Mucosa of rectum (tissue), 2 donors: ENCODE measurements at regions not wholly inside any gene's neighbourhood (a gene's known extent, or its start where the extent isn't known, plus 50 kb on each side); places are given as distances from the start of the nearest gene placed in this dataset.
"Not testable (repeated sequence)": the region's sequence is repeated elsewhere in the genome, so short reads cannot be mapped to it uniquely, and the experiment has no call there.

Source experiments
- H3K27ac ChIP-seq, 2 donors: one replicate each; pipeline ENCODE4 v1.7.0; 2013; ENCODE audit warnings: inconsistent platforms in 2 of 2, low read depth in 2 of 2, low read length in 2 of 2
- H3K27me3 ChIP-seq, 2 donors: one replicate each; pipeline ENCODE4 v1.7.0; 2013; ENCODE audit warnings: low read length in 2 of 2; ENCODE audit not compliant: control insufficient read depth in 2 of 2, insufficient read depth in 2 of 2
- H3K36me3 ChIP-seq, 2 donors: one replicate each; pipeline ENCODE4 v1.7.0; 2013; ENCODE audit warnings: low read length in 2 of 2; ENCODE audit not compliant: control insufficient read depth in 2 of 2, insufficient read depth in 2 of 2
- H3K4me1 ChIP-seq, 2 donors: one replicate each; pipeline ENCODE4 v1.7.0; 2013; ENCODE audit warnings: low read length in 2 of 2, mild to moderate bottlenecking in 1 of 2; ENCODE audit not compliant: control insufficient read depth in 2 of 2, insufficient read depth in 2 of 2
- H3K4me3 ChIP-seq, 2 donors: one replicate each; pipeline ENCODE4 v1.7.0; 2013; ENCODE audit warnings: low read length in 2 of 2
- H3K9ac ChIP-seq, 2 donors: one replicate each; pipeline ENCODE4 v1.7.0; 2013; ENCODE audit warnings: low read length in 2 of 2, low read depth in 1 of 2, mild to moderate bottlenecking in 1 of 2
- H3K9me3 ChIP-seq, 2 donors: one replicate each; pipeline ENCODE4 v1.7.0; 2013; ENCODE audit warnings: low read length in 2 of 2; ENCODE audit not compliant: control insufficient read depth in 2 of 2
- donor health status: healthy.
- donor health status: Normal muscosa, but diverticular disease.

DNA sequence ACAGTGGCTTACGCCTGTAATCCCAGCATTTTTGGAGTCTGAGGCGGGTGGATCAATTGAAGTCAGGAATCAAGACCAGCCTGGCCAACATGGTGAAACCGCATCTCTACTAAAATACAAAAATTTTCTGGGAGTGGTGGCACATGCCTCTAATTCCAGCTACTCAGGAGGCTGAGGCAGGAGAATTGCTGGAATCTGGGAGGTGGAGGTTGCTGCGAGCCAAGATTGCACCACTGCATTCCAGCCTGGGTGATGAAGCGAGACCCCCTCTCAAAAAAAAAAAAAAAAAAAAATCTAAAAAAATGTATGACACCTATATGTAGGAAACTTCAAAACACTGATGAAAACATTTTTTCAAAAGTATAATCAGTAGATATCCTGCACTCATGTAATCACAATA, 242.7 kb upstream of the CHORDC1 start:
- Histone ChIP-seq H3K27me3 (no peaks in the 10 kb centered on the region), H3K4me1 (no peaks in the 10 kb centered on the region), H3K36me3 (no peaks in the 10 kb centered on the region), H3K4me3 (no peak overlapping the region), H3K9ac (no peak overlapping the region), H3K9me3 (no peaks in the 10 kb centered on the region), H3K27ac (no peak overlapping the region)

DNA sequence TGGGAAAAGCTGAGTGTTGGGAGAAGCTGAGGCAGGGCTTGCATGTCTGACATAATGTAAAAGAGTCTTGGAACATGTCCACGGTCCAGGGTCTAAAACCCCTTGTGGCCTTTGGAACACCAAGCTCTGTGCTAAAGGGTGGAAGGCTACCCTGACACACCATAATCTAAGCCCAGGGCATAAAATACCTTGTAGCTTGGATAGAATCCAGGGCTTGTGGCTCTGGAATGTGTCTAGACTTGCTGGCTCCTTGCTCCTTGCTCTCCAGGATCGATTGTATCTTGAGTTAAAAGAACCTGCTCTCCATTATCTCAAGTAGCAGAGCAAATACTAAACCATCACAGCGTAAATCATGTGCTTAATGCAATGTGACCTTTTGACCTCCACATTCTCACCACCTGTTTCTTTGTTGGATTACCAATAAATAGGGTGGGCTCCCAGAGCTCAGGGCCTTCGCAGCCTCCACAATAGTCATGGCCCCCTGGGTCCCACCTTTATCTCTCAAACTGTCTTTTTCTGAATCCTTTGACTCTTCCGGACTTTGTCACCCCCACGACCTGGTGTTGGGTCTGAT, 232.6 kb upstream of the CHORDC1 start:
- not testable (repeated sequence) for H3K9me3 ChIP-seq, H3K9ac ChIP-seq, H3K27me3 ChIP-seq, H3K36me3 ChIP-seq, H3K27ac ChIP-seq, H3K4me1 ChIP-seq, H3K4me3 ChIP-seq

DNA sequence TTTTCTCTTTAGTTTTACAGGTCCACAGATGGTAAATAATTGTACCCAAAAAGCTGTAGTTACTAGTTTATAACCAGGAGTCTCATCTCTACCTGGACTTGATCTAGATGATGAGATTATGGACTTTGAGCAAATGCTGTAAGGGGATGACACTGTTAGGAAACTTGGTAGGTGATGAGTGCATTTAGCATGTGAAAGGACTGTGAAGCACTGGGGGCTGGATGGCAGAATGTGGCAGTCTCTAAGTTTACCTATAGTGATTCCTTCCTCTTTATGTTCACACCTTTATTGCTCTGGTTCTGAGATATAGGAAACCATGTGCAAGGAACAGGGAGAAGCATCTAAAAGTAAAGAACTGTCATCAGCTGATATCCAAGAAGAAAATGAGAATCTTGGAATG, 230.7 kb upstream of the CHORDC1 start:
- no peak overlapping the region for H3K27ac ChIP-seq
- H3K4me1 ChIP-seq = no peaks in the 10 kb centered on the region
- H3K9ac ChIP-seq = no peak overlapping the region
- H3K4me3 ChIP-seq = no peak overlapping the region
- no peaks in the 10 kb centered on the region for H3K36me3 ChIP-seq
- H3K27me3 ChIP-seq = no peaks in the 10 kb centered on the region
- H3K9me3 ChIP-seq = no peaks in the 10 kb centered on the region

- Histone ChIP-seq H3K27me3 (no peaks in the 10 kb centered on the region), H3K9me3 (no peaks in the 10 kb centered on the region), H3K4me3 (no peak overlapping the region), H3K36me3 (no peaks in the 10 kb centered on the region), H3K27ac (no peak overlapping the region), H3K4me1 (no peaks in the 10 kb centered on the region), H3K9ac (no peak overlapping the region)
Measured at GRCh38 chr11:90449606-90450005, 226.8 kb upstream of the CHORDC1 start.

DNA sequence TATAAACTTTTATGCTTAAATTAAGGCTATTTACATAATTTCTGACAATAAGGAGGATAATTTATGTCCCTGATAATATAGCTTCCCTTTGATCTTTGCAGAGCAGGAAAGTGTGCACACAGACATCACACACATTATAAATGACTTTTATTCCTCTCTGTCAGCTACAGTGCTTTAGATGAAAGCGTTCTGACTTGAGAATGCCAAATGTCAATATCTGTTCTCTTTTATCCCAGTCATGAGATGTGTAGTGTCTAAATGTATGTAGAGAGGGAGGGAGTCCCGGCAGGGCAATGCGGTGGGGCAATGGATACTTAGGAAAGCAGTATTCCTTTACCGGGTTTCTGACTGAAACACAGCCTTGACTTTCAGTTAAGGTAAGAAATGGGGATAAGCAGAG, 225.4 kb upstream of the CHORDC1 start:
- Histone ChIP-seq H3K27me3 (no peaks in the 10 kb centered on the region), H3K36me3 (no peaks in the 10 kb centered on the region), H3K9me3 (no peaks in the 10 kb centered on the region), H3K9ac (no peak overlapping the region), H3K27ac (no peak overlapping the region), H3K4me1 (no peaks in the 10 kb centered on the region), H3K4me3 (no peak overlapping the region)

GRCh38 chr11:90447618-90448017, 224.8 kb upstream of the CHORDC1 start:
- no peak overlapping the region for H3K9ac ChIP-seq
- no peak overlapping the region for H3K4me3 ChIP-seq
- no peaks in the 10 kb centered on the region for H3K4me1 ChIP-seq
- H3K27me3 ChIP-seq = no peaks in the 10 kb centered on the region
- H3K27ac ChIP-seq = no peak overlapping the region
- no peaks in the 10 kb centered on the region for H3K36me3 ChIP-seq
- H3K9me3 ChIP-seq = no peaks in the 10 kb centered on the region

GRCh38 chr11:90446207-90446606, 223.4 kb upstream of the CHORDC1 start:
- Histone ChIP-seq H3K27me3 (no peaks in the 10 kb centered on the region), H3K27ac (no peak overlapping the region), H3K9me3 (no peaks in the 10 kb centered on the region), H3K9ac (no peak overlapping the region), H3K4me1 (no peaks in the 10 kb centered on the region), H3K4me3 (no peak overlapping the region), H3K36me3 (no peaks in the 10 kb centered on the region)

DNA sequence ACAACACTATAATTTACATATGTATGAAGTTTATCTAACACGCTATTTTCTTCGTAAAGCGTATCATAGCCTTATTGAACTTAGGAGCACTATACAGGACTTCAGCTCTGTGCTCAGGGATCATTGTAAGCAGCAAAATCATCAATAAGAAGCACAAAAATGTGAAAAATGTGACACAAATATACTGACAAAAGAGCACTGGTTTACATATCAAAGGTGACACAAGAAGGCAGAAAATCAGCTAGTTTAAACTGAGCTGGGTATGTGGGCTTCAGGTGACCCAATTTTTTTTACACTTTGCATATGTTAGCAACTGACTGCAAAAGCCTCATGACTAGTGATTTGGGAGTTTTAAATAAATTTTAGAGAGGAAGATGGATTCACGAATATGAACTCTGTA, 215.2 kb upstream of the CHORDC1 start:
- H3K4me3 ChIP-seq = no peak overlapping the region
- no peak overlapping the region for H3K27ac ChIP-seq
- no peaks in the 10 kb centered on the region for H3K4me1 ChIP-seq
- no peaks in the 10 kb centered on the region for H3K9me3 ChIP-seq
- no peaks in the 10 kb centered on the region for H3K36me3 ChIP-seq
- no peaks in the 10 kb centered on the region for H3K27me3 ChIP-seq
- H3K9ac ChIP-seq = no peak overlapping the region

- H3K4me3 ChIP-seq = no peak overlapping the region
- no peaks in the 10 kb centered on the region for H3K4me1 ChIP-seq
- H3K27ac ChIP-seq = no peak overlapping the region
- no peaks in the 10 kb centered on the region for H3K27me3 ChIP-seq
- H3K9me3 ChIP-seq = no peaks in the 10 kb centered on the region
- H3K36me3 ChIP-seq = no peaks in the 10 kb centered on the region
- no peak overlapping the region for H3K9ac ChIP-seq
Measured at GRCh38 chr11:90434858-90435257, 212.0 kb upstream of the CHORDC1 start.

- Histone ChIP-seq H3K27me3 (no peaks in the 10 kb centered on the region), H3K9me3 (no peaks in the 10 kb centered on the region), H3K36me3 (no peaks in the 10 kb centered on the region), H3K9ac (no peak overlapping the region), H3K4me3 (no peak overlapping the region), H3K4me1 (no peaks in the 10 kb centered on the region), H3K27ac (no peak overlapping the region)
Measured at GRCh38 chr11:90428836-90429235, 206.0 kb upstream of the CHORDC1 start.

DNA sequence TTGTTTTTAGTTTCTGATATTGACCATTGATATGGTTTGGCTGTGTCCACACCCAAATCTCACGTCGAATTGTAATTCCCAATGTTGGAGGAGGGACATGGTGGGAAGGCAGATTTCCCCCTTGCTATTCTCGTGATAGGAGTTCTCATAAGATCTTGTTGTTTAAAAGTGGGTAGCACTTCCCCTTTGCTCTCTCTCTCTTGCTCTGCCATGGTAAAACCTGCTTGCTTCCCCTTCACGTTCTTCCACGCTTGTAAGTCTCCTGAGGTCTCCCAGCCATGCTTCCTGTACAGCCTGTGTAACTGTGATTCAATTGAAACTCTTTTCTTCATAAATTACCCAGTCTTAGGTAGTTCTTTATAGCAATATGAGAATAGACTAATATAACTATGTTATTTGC, 203.6 kb upstream of the CHORDC1 start:
- Histone ChIP-seq H3K4me3 (no peak overlapping the region), H3K9me3 (no peaks in the 10 kb centered on the region), H3K36me3 (no peaks in the 10 kb centered on the region), H3K4me1 (no peaks in the 10 kb centered on the region), H3K27ac (no peak overlapping the region), H3K27me3 (no peaks in the 10 kb centered on the region), H3K9ac (no peak overlapping the region)
